ENCODE measurements at regions not wholly inside any gene's neighbourhood (a gene's known extent, or its start where the extent isn't known, plus 50 kb on each side); places are given as distances from the start of the nearest gene placed in this dataset.
"Not testable (repeated sequence)": the region's sequence is repeated elsewhere in the genome, so short reads cannot be mapped to it uniquely, and the experiment has no call there.

DNA sequence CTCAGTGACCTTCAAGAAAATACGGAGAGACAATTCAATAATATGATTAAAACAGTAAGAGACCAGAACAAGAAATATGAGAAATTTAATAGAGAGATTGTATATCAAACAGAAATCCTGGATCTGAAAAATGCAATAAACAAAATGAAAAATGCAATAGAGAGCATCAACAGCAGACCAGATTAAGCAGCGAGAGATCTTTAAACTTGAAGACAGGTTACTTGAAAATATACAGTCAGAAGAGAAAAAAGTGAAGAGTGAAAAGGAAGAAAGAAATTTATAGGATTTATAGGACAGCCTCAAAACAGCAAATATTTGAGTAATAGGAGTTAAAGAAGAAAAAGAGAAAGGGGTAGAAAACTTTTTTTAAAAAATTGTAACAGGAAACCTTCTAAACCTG lies 813.9 kb upstream of the GRM7 start:
- no peak for DNase-seq
- intact Hi-C loops (cut with DNase I), result no loop called here

DNA sequence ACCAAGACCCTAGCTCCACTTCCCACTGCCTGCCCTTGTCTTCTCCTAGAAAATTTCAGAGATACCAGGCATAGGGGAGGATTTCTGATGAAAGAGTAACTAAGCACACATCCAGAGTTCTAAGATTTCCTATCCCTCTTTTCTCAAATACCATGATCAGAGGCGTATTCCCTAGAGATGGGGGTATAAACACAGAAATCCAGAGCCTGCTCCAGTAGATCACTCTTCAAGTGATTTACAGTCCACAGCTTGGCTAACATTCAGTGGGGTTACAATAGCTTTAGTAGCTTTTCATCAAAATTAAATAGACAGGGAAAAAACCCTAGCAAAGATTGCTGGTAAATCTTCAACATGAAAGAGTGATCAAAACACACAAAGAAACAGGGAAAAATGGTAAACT lies 800.7 kb upstream of the GRM7 start:
- DNase-seq, result no peak
- intact Hi-C loops (cut with DNase I), result no loop called here

DNA sequence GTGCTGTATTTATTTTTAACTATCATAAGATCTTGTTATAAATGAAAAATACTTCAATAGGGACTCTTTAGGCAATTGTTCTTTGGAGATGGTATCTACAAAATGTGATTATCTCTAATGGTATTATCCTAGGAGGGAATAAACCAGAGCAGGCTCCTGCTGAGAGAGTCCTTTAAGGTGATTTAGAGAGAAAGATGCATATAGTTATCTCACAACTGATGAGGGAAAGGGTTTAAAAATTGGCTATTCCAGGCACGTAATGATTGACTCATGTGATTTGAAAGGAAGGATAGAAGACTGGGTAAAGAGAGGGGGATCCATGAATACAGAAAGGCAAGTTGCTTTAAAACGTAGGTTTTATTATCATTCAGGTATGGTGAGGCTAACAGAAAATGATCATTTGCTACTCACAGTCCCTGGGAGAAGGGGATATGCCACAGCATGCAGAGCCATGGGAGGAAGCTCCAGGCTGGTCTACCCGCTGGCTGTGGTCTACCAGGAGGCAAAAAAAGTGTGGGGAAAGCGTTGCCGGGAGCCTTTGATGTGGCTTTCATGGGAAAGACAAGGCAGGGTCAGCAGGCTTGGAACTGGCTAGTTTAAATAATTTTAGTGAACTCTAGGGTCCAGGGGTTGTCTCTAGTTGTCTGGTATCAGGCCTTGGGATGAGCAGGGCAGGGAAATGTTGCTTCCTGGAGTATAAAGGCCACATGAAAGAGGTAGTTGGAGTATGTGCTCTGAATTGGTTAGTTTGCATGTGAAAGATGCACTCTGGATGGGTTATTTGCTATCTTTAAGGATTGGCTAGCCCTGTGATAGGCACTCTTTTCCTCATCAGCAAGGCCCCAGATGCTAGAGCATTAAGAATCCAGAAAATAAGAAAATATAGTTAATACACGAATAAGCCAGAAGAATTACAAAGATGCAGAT lies 798.4 kb upstream of the GRM7 start:
- DNase-seq, result no peak
- intact Hi-C loops (cut with DNase I), result no loop called here

DNA sequence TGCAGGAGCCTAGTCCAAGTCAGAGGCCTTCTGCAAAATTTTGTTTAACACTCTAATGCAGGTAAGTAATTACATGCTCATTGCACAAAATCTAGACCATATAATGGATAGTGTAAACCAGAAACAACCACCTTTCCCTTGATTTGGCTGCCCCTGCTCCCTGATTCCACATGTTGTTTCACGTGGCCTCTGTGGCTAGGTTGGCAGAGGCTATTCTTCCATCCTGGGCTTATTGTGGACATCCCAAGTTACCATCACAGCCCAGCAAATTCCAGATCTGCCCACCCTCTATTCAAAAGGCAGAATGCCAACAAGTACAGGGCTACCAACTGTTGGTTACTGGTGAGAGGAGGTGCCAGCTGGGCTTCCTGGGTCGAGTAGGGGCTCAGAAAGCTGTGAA lies 794.5 kb upstream of the GRM7 start:
- no peak for DNase-seq
- intact Hi-C loops (cut with DNase I), result no loop called here

DNA sequence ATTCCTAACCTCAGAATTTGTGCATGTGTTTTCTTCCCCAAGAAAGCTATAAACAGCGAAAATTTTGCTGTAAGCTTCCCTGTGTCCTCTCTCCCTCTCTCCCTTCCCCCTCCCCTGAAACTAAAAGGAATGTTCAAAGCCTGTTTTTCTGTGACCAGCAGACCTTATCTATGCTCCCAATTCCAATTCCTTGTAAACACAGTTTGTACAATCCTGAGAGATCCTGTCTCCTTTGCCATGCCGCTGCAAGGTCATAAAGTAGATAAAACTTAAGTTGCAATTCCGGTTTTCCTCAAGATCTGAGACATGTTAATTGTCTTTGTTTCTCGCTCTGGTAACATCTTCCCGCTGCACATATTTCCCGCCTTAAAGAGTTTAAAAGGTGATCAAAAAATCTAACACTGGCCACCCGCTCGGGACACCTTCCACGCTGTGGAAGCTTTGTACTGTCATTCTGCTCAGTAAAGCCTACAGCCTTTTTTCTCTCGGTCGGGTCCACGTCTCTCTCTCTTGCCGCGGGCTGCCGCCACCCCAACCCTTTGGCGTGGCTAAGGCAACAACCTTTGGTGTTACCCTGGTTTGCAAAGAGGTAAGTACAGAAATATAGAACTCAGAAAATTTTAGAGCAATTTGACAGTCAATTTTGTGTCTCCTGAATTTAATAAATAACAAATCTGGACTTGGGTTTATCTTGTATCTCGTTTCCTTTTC lies 793.9 kb upstream of the GRM7 start:
- DNase-seq, result peak in 1 of 10 donors; percentile 56
- intact Hi-C loops (cut with DNase I), result not testable (repeated sequence)

DNA sequence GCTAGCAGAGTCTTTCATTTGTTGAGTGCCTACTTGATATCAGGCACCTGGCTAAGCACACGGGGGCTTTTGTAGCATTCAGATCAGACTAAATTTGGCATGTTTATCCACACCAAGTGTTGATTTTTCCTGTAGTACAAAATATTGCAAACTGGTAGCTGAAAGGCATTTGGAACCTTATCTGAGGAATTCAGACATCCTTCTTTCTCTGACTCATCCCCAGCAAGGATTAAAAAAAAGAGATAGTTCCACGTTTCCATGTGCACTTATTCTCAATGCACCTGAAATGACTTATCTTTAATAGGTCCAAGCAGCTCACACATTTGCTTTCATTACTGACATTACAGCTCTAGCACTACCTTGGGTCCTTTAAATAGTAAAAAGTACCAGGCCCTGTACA lies 786.0 kb upstream of the GRM7 start:
- no peak for DNase-seq

DNA sequence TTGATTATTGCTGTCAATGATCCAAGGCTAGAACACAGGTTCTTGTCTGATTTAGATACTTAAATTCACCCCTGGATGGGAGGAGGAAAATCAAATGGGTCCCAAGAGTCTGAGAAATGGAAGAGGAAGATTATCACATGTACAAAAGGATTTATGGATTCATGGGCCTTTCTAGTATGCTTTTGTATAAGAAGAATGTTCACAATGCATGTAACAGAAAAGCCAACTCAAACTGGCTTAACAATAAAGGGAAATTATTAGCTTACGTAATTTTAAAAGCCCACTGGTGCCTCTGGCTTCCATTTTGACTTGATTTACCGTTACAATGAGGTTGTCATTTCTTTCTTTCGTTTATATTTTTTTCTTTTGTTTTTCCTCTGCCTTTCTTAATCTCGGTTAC lies 782.5 kb upstream of the GRM7 start:
- intact Hi-C loops (cut with DNase I), result no loop called here
- DNase-seq, result no peak

More for the DNA sequence above, 786.0 kb upstream of the GRM7 start:
- intact Hi-C loops (cut with DNase I), result no loop called here

DNA sequence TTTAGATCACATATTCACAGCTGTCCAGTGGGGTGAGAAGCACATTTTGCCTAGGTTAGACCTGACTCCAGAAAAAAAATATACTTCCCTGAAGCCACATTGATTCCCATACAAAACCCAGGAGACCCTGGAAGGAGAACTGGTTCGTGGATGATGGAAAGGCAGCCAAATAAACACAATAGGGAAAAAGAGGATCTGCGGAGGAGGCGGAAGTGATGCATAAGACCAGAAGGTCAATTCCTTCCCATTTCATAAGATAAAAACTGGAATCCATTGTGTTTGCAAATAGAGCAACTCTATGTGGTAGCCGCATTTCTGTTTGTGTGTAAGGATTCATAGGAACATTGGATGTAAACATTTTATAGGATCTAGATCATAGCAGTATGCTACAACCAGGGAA lies 781.9 kb upstream of the GRM7 start:
- intact Hi-C loops (cut with DNase I), result no loop called here
- DNase-seq, result no peak

DNA sequence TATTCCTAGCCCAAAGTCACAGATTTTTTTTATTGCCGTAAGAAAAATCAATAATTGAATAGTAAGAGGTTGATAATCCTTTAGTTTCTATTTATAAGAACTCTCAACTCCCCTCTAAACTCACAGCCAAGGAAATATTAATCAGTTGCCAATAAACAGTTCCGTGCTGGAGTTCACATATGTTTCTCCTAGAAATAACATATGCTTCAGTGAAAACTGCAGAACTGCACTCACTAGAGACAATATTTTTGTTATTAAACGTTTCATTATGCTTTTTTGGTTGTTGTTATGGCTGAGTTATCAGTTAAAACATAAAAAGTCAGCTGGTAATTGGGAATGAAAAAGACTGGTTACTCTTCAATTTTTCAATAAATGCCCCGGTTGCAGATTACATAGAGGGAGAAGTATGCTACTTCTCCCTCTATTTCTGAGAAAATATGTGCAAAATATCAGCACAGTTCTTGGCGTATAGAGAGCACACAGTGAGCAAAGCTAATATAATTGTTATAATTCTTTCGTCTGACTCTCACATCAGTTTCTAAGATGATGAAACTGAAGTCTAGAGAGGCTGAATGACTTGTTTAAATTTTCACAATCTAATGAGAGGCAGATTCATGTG lies 781.2 kb upstream of the GRM7 start:
- intact Hi-C loops (cut with DNase I), result no loop called here
- DNase-seq, result no peak

DNA sequence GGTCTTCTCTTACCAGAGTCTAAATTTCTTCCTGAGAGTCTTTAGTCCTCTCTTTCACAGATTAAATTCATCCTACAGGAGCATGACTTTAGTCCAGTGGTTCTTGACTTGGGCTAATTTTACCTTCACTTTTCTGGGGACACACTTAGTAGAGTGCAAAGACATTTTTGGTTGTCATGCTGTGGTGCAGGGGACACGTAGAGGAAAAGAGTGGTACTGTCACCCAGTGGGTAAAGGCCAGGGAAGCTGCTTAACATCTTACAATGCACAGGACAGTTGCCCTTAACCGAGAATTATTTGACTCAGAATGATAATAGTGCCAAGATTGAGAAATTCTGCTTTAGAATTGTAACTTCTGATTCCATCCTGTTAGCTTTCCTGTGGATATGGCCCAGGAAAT lies 772.5 kb upstream of the GRM7 start:
- intact Hi-C loops (cut with DNase I), result no loop called here
- DNase-seq, result no peak

DNA sequence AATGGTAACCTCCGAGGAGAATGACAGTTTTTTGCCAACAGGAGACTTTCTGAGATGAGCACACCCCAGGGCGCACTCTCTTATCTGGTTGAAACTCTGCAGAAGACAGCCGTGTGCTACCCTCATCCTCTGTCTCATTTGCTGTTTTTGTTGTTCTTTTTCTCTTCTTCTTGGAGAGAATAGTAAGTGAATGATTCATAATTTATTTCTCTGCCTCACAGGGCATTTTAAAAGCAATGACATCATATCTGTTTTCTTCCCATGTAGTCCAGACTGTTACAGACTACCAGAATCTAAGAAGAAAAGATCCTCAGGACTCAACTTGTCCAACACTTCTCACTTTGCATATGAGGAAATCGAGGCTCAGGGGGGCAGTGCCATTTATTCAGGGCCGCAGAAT lies 771.1 kb upstream of the GRM7 start:
- intact Hi-C loops (cut with DNase I), result no loop called here
- no peak for DNase-seq

DNA sequence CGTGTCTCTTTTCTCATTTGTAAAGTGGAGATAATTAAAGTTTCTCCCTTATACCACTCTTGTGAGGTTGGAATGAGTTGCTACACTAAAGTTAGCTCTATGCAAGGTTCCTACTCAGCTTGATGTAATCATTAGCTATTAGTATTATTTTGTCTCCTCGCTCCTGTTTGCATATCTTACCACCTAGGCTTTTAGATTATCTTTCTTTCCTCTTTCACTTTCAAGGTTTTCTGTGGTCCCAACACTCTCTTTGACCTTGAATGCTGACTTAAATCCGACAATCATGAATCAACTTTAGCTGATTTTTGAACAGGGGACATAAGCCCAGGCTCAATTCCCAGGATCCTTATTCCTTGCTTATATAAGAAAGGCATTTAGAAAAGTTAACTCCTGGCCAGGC lies 769.7 kb upstream of the GRM7 start:
- no peak for DNase-seq
- intact Hi-C loops (cut with DNase I), result no loop called here

DNA sequence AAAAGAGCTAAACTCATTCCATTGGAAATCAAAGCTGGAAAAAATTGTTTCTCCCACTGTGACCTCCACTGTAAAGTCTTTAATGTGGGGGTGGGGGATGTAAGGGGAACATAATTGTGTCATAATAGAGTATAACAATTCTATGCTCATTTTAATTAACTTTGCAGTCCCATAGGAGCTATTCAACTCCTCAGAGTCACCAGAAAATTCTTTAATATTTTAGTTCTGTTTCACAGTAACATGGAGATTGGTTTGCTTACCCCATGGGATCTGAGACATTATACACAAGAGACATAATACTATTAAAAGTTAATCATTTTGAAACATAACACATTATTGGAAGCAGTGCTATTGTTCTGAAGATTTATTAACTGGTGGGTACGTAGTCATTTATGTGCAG lies 765.9 kb upstream of the GRM7 start:
- no peak for DNase-seq
- intact Hi-C loops (cut with DNase I), result no loop called here

DNA sequence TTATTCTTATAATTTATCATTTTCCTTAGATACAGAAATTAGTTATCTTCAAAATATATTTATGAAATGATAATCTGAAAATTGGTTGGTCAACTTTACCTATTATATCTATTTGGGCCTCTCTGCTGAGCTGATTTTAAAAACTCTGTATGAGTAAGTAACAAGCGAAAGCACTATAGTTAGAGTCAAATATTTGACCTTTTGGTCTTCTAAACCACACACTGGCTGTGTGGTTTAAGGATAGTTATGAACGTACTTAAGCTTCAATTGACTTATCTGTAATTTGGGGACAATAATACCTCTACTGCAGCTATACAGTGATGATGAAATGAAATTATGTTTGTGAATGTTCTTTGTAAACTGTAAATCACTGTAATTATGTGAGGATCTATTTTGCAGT lies 763.9 kb upstream of the GRM7 start:
- intact Hi-C loops (cut with DNase I), result no loop called here
- DNase-seq, result no peak

DNA sequence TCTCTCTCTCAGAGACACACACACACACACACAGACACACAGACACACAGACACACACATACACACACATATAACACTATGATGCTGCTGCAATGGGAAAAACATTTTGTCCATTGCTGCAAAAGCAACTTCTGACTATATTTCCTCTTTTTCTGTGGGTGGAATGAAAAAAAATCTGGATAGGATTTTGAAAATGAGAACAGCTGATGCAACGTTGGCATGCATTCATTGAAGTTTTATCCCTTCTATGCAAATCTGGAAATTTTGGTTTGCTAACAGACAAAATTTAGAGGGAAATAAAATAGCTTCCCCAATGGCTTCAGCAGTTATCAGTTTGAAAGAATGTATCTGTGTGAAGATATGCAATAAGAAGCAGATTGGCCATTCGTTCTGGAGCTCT lies 763.4 kb upstream of the GRM7 start:
- intact Hi-C loops (cut with DNase I), result no loop called here
- no peak for DNase-seq

DNA sequence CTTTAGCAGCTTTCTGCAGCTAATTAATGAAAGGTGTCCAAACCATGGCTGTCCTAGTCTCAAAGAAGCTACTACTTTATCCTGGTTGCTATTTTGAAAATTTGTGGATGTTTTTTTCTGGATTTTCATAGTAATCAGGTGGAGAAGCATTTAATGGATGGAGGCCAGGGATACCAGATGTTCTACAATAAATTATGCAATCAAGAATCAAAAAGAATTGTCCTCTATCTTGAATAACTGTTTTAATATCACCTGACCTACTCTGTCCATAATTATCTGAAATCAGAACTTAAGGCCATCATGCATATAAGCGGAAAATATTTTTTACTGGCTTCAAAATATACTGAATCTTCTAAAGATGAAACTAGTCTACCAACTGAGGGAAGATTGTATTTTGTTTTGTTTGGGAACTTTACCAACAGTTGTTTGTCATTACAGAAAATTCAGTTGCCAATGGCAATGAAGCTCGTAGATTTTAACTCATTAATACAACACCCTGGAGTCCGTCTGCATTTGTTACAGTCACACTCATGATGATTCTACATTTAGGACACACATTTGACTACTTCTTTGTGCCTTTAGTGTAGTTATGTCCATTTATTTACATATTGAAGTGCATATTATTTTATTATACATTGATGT lies 762.3 kb upstream of the GRM7 start:
- DNase-seq, result no peak
- intact Hi-C loops (cut with DNase I), result no loop called here

DNA sequence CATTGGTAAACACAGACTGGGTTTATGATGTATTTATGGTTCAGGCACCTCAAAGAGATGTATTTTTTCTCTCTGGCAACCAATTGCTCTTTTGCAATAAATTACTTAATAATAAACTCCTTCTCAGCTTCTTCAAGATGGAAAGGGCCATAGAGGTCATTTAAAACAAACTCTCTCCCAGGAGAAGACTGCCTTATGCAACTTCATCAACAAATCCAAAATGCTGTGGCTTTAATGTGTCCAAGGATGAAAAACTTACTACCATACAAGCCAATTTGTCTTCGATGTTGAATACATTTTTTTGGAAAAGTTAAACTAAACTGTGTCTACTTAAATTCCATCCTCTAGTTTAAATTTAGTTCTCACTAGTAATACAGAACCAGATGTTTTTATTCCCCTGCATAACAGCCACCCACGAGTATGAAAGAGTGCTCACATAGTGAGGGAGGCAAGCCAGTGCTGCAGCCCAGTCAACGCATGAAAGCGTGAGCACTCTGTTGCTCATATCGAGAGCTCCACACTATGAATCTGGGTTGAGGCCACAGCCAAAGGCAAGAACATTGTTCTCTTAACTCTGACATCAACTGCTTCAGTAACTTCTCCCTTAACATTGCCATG lies 761.3 kb upstream of the GRM7 start:
- intact Hi-C loops (cut with DNase I), result no loop called here
- DNase-seq, result peak in 7 of 10 donors; percentile 13 to 92 (median 57)

DNA sequence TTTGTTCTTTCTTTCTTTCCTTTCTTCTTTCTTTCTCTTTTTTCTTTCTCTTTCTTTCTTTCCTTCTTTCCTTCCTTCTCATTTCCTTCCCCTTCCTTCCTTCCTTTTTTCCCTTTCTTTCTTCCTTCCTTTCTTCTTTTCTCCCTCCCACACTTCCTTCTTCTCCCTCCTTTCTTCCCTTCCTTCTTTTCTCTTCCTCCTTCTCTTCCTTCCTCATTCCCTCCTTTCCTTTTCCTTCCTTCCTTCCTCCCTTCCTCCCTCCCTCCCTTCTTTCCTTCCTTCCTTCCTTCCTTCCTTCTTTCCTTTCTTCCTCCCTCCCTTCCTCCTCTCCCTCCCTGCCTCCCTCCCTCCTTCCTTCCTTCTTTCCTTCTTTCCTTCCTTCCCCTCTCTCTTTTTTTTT lies 755.7 kb upstream of the GRM7 start:
- no peak for DNase-seq
- intact Hi-C loops (cut with DNase I), result no loop called here

DNA sequence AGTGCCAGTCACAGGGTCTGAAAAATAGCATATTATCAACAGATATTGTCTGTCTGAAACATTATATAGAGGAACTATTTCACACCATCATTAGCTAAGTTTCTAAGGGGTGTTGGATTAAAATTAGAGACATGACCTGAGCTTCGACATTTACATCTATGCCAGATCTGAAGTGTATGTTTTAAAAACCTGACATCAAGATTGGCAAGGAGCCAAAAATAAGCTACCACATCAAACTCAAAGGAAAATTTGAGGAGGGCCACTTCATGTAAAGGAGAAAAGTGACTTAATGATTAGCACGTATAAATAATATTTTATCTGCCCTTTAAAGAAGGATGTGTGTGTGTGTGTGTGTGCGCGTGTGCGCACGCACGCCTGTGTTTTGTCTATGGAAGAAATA lies 752.0 kb upstream of the GRM7 start:
- DNase-seq, result no peak
- intact Hi-C loops (cut with DNase I), result no loop called here

DNA sequence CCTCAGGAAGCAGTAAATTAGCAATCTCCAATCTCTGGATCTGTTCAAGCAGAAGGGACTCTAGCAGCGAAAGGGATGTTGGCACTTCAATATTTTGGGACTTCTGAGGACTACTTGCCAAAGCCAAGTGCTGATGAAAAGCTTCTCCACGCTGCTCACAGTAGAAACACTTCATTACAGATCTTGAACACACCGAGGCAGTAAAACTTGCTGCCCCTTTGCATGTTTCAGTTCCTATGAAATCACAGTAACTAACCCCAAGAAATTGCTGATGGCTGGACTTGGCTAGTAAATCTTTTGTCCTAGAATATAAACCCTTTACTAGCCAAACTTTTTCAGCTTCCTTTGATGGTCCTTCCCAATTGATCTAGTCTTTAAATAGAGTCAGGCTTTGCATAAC lies 750.5 kb upstream of the GRM7 start:
- DNase-seq, result no peak
- intact Hi-C loops (cut with DNase I), result no loop called here

DNA sequence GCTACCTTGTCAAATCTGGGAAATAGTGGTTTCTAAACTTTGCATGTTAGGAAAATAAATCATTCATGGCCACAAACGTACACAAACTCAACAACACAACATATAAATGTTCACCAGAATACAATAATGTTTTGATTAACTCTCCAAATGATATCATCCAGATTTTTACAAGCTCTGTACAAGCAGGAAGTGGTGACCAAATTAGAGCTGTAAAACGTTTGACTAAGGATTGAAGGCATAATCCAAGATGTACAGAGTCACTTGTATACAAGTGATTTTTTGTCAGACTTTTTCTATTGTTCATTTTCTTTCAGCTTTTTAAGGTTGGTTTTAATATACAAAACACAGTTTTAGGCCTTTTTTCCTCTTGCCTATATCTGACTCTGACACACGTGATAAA lies 748.4 kb upstream of the GRM7 start:
- DNase-seq, result no peak
- intact Hi-C loops (cut with DNase I), result no loop called here

Measured in posterior cingulate gyrus (tissue), 11 donors.